Mesodermal cell (in vitro differentiated cells): ENCODE measurements at regions not wholly inside any gene's neighbourhood (a gene's known extent, or its start where the extent isn't known, plus 50 kb on each side); places are given as distances from the start of the nearest gene placed in this dataset.
A peak's percentile ranks its signal among the peaks of the same experiment; 100 is the strongest.

Experiments
- H3K27ac ChIP-seq: 2 replicates; pipeline ENCODE4 v1.7.0; 2013; ENCODE audit warnings: mild to moderate bottlenecking, low read depth, low read length, moderate library complexity; ENCODE audit not compliant: severe bottlenecking
- H3K36me3 ChIP-seq: 2 replicates; pipeline ENCODE4 v1.7.1; 2013; ENCODE audit warnings: mild to moderate bottlenecking, low read length, moderate library complexity; ENCODE audit not compliant: control insufficient read depth, insufficient read depth
- H3K4me1 ChIP-seq: one replicate; pipeline ENCODE4 v1.7.1; 2013; ENCODE audit warnings: mild to moderate bottlenecking, low read length; ENCODE audit not compliant: insufficient read depth, control insufficient read depth, poor library complexity, severe bottlenecking
- H3K4me3 ChIP-seq: 2 replicates; pipeline ENCODE4 v1.7.0; 2013; ENCODE audit warnings: low read length, control low read depth, mild to moderate bottlenecking; ENCODE audit not compliant: insufficient read depth, poor library complexity, severe bottlenecking; ENCODE audit errors: extremely low read depth
- H3K9me3 ChIP-seq: 2 replicates; pipeline ENCODE4 v1.7.1; 2013; ENCODE audit warnings: mild to moderate bottlenecking, low read length, moderate library complexity; ENCODE audit not compliant: control insufficient read depth
- WGBS, 2 experiments: methylation state at CpG; one replicate each; pipeline ENCODE4 v1.1.5; 2013; ENCODE audit warnings: missing lambda C conversion rate in 2 of 2; ENCODE audit not compliant: insufficient coverage in 2 of 2; 5-methylcytosine and 5-hydroxymethylcytosine counted together

GRCh38 chr4:15239866-15240265 lies 188.0 kb upstream of the C1QTNF7 start:
- peaks cover 21% of the 10 kb centered on the region for H3K4me1 ChIP-seq
- H3K36me3 ChIP-seq, result no peaks in the 10 kb centered on the region
- H3K27ac ChIP-seq, result no peak overlapping the region
- WGBS, 2 experiments, result 80 to 86% methylated on average over 1 to 2 of the region's 4 CpGs
- H3K4me3 ChIP-seq, result no peak overlapping the region
- no peaks in the 10 kb centered on the region for H3K9me3 ChIP-seq

- Histone ChIP-seq H3K36me3 (no peaks in the 10 kb centered on the region), H3K4me1 (peaks cover 29% of the 10 kb centered on the region), H3K9me3 (no peaks in the 10 kb centered on the region), H3K27ac (no peak overlapping the region), H3K4me3 (no peak overlapping the region)
- WGBS, 2 experiments, result 98 to 100% methylated on average over 2 to 3 of the region's 3 CpGs
Measured at GRCh38 chr4:15240764-15241163, 187.1 kb upstream of the C1QTNF7 start.

GRCh38 chr4:15242021-15242420 lies 185.8 kb upstream of the C1QTNF7 start:
- H3K9me3 ChIP-seq, result no peaks in the 10 kb centered on the region
- no peak overlapping the region for H3K27ac ChIP-seq
- no peak overlapping the region for H3K4me3 ChIP-seq
- WGBS, 2 experiments, result no CpG with 5 or more reads among the region's 1 CpG
- peaks cover 37% of the 10 kb centered on the region for H3K4me1 ChIP-seq
- no peaks in the 10 kb centered on the region for H3K36me3 ChIP-seq

GRCh38 chr4:15244354-15244753 lies 183.5 kb upstream of the C1QTNF7 start:
- H3K27ac ChIP-seq, result no peak overlapping the region
- H3K4me1 ChIP-seq, result peaks cover 36% of the 10 kb centered on the region
- no peaks in the 10 kb centered on the region for H3K9me3 ChIP-seq
- no peaks in the 10 kb centered on the region for H3K36me3 ChIP-seq
- H3K4me3 ChIP-seq, result no peak overlapping the region
- WGBS, 2 experiments, result 83 to 100% methylated on average over 1 to 2 of the region's 2 CpGs

- WGBS, 2 experiments, result 77 to 79% methylated on average over 2 to 3 of the region's 3 CpGs
Measured at GRCh38 chr4:15245006-15245530, 182.8 kb upstream of the C1QTNF7 start.

GRCh38 chr4:15250021-15250441 lies 177.8 kb upstream of the C1QTNF7 start:
- Histone ChIP-seq H3K9me3 (no peaks in the 10 kb centered on the region), H3K27ac (no peak overlapping the region), H3K4me1 (peaks cover 14% of the 10 kb centered on the region), H3K36me3 (no peaks in the 10 kb centered on the region), H3K4me3 (no peak overlapping the region)
- WGBS, 2 experiments, result 90% methylated on average over 2 of the region's 3 CpGs; no CpG with 5 or more reads in 1 of the 2 experiments

More at GRCh38 chr4:15245006-15245530, 182.8 kb upstream of the C1QTNF7 start:
- H3K9me3 ChIP-seq, result no peaks in the 10 kb centered on the region
- no peaks in the 10 kb centered on the region for H3K36me3 ChIP-seq
- no peak overlapping the region for H3K4me3 ChIP-seq
- H3K27ac ChIP-seq, result peak overlapping the region; percentile 6
- H3K4me1 ChIP-seq, result peaks cover 29% of the 10 kb centered on the region

- no peaks in the 10 kb centered on the region for H3K9me3 ChIP-seq
- 94 to 100% methylated on average over 2 to 3 of the region's 4 CpGs for WGBS, 2 experiments
- H3K4me1 ChIP-seq, result no peaks in the 10 kb centered on the region
- H3K27ac ChIP-seq, result no peak overlapping the region
- no peak overlapping the region for H3K4me3 ChIP-seq
- H3K36me3 ChIP-seq, result no peaks in the 10 kb centered on the region
Measured at GRCh38 chr4:15253349-15253748, 174.5 kb upstream of the C1QTNF7 start.

- 80 to 92% methylated on average over 4 of the region's 7 CpGs for WGBS, 2 experiments
- Histone ChIP-seq H3K4me1 (no peaks in the 10 kb centered on the region), H3K4me3 (no peak overlapping the region), H3K27ac (no peak overlapping the region), H3K9me3 (no peaks in the 10 kb centered on the region), H3K36me3 (no peaks in the 10 kb centered on the region)
Measured at GRCh38 chr4:15254236-15254880, 173.5 kb upstream of the C1QTNF7 start.

- Histone ChIP-seq H3K4me1 (no peaks in the 10 kb centered on the region), H3K36me3 (no peaks in the 10 kb centered on the region), H3K27ac (no peak overlapping the region), H3K4me3 (no peak overlapping the region), H3K9me3 (no peaks in the 10 kb centered on the region)
- 60 to 66% methylated on average over 1 to 3 of the region's 4 CpGs for WGBS, 2 experiments
Measured at GRCh38 chr4:15255537-15255936, 172.3 kb upstream of the C1QTNF7 start.

- peaks cover 5% of the 10 kb centered on the region for H3K9me3 ChIP-seq
- no peaks in the 10 kb centered on the region for H3K36me3 ChIP-seq
- WGBS, 2 experiments, result 91 to 100% methylated on average over 2 to 4 of the region's 5 CpGs
- no peak overlapping the region for H3K27ac ChIP-seq
- no peak overlapping the region for H3K4me3 ChIP-seq
- H3K4me1 ChIP-seq, result no peaks in the 10 kb centered on the region
Measured at GRCh38 chr4:15260758-15261157, 167.1 kb upstream of the C1QTNF7 start.

- H3K4me3 ChIP-seq, result no peak overlapping the region
- H3K27ac ChIP-seq, result no peak overlapping the region
- no peaks in the 10 kb centered on the region for H3K4me1 ChIP-seq
- peaks cover 5% of the 10 kb centered on the region for H3K9me3 ChIP-seq
- no peaks in the 10 kb centered on the region for H3K36me3 ChIP-seq
Measured at GRCh38 chr4:15262396-15262795, 165.4 kb upstream of the C1QTNF7 start.
